SK-N-SH treated with all-trans-retinoic acid at 6 μM for 48 hours (cell line): ENCODE measurements at regions not wholly inside any gene's neighbourhood (a gene's known extent, or its start where the extent isn't known, plus 50 kb on each side); places are given as distances from the start of the nearest gene placed in this dataset.

ENCODE experiments used
- ATAC-seq: fragments of 200-7000 bp; cut with Tn5 transposase; 3 replicates; pipeline ENCODE4 v1.9.1; 2020; ENCODE audit warnings: mild to moderate bottlenecking, moderate library complexity
- ARNTL ChIP-seq: fragments of 450-650 bp; formaldehyde crosslinking; IDR thresholded peaks from 2 replicates; pipeline ENCODE4 v1.5.0; 2020; ENCODE audit warnings: low read depth, mild to moderate bottlenecking, moderate library complexity, borderline replicate concordance
- BACH2 ChIP-seq: fragments of 250-450 bp; sonication (Bioruptor Pico); IDR thresholded peaks from 2 replicates; pipeline ENCODE4 v1.9.0; 2021; ENCODE audit warnings: mild to moderate bottlenecking, borderline replicate concordance
- CSDC2 ChIP-seq: fragments of 250-450 bp; sonication (Bioruptor Pico); IDR thresholded peaks from 2 replicates; pipeline ENCODE4 v1.5.0; 2020; ENCODE audit warnings: mild to moderate bottlenecking, moderate library complexity
- ESRRG ChIP-seq: fragments of 250-450 bp; sonication (Bioruptor Pico); IDR thresholded peaks from 2 replicates; pipeline ENCODE4 v1.6.1; 2021; ENCODE audit warnings: mild to moderate bottlenecking
- ISL1 ChIP-seq: fragments of 250-450 bp; sonication (Bioruptor Pico); IDR thresholded peaks from 2 replicates; pipeline ENCODE4 v2.1.2; 2022; ENCODE audit warnings: mild to moderate bottlenecking, moderate library complexity
- RARB ChIP-seq: fragments of 250-450 bp; sonication (Bioruptor Pico); IDR thresholded peaks from 2 replicates; pipeline ENCODE4 v1.8.0; 2021; ENCODE audit warnings: mild to moderate bottlenecking, moderate library complexity
- SNAI2 ChIP-seq: fragments of 250-450 bp; sonication (Bioruptor Pico); IDR thresholded peaks from 2 replicates; pipeline ENCODE4 v1.5.0; 2020; ENCODE audit warnings: mild to moderate bottlenecking, moderate library complexity
- TCF4 ChIP-seq: fragments of 250-450 bp; sonication (Bioruptor Pico); IDR thresholded peaks from 2 replicates; pipeline ENCODE4 v1.8.0; 2021; ENCODE audit warnings: mild to moderate bottlenecking, moderate library complexity, borderline replicate concordance
- ZC3H10 ChIP-seq: fragments of 250-450 bp; sonication (Bioruptor Pico); IDR thresholded peaks from 2 replicates; pipeline ENCODE4 v1.5.1; 2021; ENCODE audit warnings: mild to moderate bottlenecking, moderate library complexity
- ZFP3 ChIP-seq: fragments of 250-450 bp; sonication (Bioruptor Pico); IDR thresholded peaks from 2 replicates; pipeline ENCODE4 v1.5.0; 2020; ENCODE audit warnings: mild to moderate bottlenecking, moderate library complexity
- ZFP30 ChIP-seq: fragments of 450-650 bp; formaldehyde crosslinking; IDR thresholded peaks from 2 replicates; pipeline ENCODE4 v1.5.0; 2022; ENCODE audit warnings: mild to moderate bottlenecking, moderate library complexity
- ZNF565 ChIP-seq: fragments of 450-650 bp; formaldehyde crosslinking; conservative IDR thresholded peaks from 2 replicates; pipeline ENCODE4 v1.5.0; 2020; ENCODE audit warnings: low read depth, mild to moderate bottlenecking, moderate library complexity
- ZNF70 ChIP-seq: fragments of 450-650 bp; formaldehyde crosslinking; IDR thresholded peaks from 2 replicates; pipeline ENCODE4 v1.5.0; 2020; ENCODE audit warnings: mild to moderate bottlenecking, moderate library complexity
- ZNF8 ChIP-seq: fragments of 450-650 bp; formaldehyde crosslinking; IDR thresholded peaks from 2 replicates; pipeline ENCODE4 v1.5.0; 2020; ENCODE audit warnings: mild to moderate bottlenecking, moderate library complexity
- TF ChIP-seq, protein P1 (sequence below): fragments of 250-450 bp; sonication (Bioruptor Pico); IDR thresholded peaks from 2 replicates; pipeline ENCODE4 v1.5.1; 2020; ENCODE audit warnings: low read depth, mild to moderate bottlenecking, moderate library complexity
- TF ChIP-seq, protein P2 (sequence below): fragments of 250-450 bp; sonication (Bioruptor Pico); IDR thresholded peaks from 2 replicates; pipeline ENCODE4 v1.8.0; 2020; ENCODE audit warnings: mild to moderate bottlenecking, moderate library complexity, borderline replicate concordance
- TF ChIP-seq, protein P3 (sequence below): fragments of 250-450 bp; sonication (Bioruptor Pico); IDR thresholded peaks from 2 replicates; pipeline ENCODE4 v1.5.0; 2020; ENCODE audit warnings: mild to moderate bottlenecking, moderate library complexity
- TF ChIP-seq, protein P4 (sequence below): fragments of 250-450 bp; sonication (Bioruptor Pico); IDR thresholded peaks from 2 replicates; pipeline ENCODE4 v1.8.0; 2021; ENCODE audit warnings: low read depth, mild to moderate bottlenecking, moderate library complexity, borderline replicate concordance

DNA sequence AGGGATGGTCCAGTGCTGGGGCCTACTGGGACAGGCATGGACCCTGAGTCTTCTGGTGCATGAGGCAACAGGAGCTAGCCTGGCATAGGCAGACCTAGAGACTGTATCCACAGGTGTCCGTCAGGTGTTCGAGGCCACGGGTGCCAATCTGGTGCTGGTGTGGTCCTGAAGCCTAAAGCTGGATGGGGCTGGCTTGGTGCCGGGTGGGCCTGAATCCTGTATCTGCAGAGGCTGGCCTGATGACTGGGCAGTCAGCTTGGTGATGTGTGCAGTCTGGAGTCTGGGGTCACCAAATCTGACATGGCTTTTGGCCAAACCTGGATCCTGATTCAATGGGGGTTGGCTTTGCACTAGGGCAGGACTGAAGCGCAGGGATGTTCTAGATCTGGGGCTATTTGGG lies 269.8 kb upstream of the GRIA3 start:
- no peak for ATAC-seq
- no peak for TF ChIP-seq ISL1 (CRISPR knock-in tag)
- TF ChIP-seq, protein P1, sequence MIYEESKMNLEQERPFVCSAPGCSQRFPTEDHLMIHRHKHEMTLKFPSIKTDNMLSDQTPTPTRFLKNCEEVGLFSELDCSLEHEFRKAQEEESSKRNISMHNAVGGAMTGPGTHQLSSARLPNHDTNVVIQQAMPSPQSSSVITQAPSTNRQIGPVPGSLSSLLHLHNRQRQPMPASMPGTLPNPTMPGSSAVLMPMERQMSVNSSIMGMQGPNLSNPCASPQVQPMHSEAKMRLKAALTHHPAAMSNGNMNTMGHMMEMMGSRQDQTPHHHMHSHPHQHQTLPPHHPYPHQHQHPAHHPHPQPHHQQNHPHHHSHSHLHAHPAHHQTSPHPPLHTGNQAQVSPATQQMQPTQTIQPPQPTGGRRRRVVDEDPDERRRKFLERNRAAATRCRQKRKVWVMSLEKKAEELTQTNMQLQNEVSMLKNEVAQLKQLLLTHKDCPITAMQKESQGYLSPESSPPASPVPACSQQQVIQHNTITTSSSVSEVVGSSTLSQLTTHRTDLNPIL (CRISPR knock-in tag) = no peak
- TF ChIP-seq ZNF8 (CRISPR knock-in tag) = no peak
- TF ChIP-seq RARB (CRISPR knock-in tag) = no peak
- TF ChIP-seq ZNF70 = no peak
- TF ChIP-seq, protein P2, sequence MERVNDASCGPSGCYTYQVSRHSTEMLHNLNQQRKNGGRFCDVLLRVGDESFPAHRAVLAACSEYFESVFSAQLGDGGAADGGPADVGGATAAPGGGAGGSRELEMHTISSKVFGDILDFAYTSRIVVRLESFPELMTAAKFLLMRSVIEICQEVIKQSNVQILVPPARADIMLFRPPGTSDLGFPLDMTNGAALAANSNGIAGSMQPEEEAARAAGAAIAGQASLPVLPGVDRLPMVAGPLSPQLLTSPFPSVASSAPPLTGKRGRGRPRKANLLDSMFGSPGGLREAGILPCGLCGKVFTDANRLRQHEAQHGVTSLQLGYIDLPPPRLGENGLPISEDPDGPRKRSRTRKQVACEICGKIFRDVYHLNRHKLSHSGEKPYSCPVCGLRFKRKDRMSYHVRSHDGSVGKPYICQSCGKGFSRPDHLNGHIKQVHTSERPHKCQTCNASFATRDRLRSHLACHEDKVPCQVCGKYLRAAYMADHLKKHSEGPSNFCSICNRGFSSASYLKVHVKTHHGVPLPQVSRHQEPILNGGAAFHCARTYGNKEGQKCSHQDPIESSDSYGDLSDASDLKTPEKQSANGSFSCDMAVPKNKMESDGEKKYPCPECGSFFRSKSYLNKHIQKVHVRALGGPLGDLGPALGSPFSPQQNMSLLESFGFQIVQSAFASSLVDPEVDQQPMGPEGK (CRISPR knock-in tag) = no peak
- no peak for TF ChIP-seq ZNF565 (CRISPR knock-in tag)
- no peak for TF ChIP-seq ZC3H10 (CRISPR knock-in tag)
- no peak for TF ChIP-seq SNAI2
- no peak for TF ChIP-seq ZFP30 (CRISPR knock-in tag)
- no peak for TF ChIP-seq ESRRG (CRISPR knock-in tag)
- TF ChIP-seq, protein P3, sequence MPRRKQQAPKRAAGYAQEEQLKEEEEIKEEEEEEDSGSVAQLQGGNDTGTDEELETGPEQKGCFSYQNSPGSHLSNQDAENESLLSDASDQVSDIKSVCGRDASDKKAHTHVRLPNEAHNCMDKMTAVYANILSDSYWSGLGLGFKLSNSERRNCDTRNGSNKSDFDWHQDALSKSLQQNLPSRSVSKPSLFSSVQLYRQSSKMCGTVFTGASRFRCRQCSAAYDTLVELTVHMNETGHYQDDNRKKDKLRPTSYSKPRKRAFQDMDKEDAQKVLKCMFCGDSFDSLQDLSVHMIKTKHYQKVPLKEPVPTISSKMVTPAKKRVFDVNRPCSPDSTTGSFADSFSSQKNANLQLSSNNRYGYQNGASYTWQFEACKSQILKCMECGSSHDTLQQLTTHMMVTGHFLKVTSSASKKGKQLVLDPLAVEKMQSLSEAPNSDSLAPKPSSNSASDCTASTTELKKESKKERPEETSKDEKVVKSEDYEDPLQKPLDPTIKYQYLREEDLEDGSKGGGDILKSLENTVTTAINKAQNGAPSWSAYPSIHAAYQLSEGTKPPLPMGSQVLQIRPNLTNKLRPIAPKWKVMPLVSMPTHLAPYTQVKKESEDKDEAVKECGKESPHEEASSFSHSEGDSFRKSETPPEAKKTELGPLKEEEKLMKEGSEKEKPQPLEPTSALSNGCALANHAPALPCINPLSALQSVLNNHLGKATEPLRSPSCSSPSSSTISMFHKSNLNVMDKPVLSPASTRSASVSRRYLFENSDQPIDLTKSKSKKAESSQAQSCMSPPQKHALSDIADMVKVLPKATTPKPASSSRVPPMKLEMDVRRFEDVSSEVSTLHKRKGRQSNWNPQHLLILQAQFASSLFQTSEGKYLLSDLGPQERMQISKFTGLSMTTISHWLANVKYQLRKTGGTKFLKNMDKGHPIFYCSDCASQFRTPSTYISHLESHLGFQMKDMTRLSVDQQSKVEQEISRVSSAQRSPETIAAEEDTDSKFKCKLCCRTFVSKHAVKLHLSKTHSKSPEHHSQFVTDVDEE (CRISPR knock-in tag) = no peak
- TF ChIP-seq CSDC2 (CRISPR knock-in tag) = no peak
- TF ChIP-seq, protein P4, sequence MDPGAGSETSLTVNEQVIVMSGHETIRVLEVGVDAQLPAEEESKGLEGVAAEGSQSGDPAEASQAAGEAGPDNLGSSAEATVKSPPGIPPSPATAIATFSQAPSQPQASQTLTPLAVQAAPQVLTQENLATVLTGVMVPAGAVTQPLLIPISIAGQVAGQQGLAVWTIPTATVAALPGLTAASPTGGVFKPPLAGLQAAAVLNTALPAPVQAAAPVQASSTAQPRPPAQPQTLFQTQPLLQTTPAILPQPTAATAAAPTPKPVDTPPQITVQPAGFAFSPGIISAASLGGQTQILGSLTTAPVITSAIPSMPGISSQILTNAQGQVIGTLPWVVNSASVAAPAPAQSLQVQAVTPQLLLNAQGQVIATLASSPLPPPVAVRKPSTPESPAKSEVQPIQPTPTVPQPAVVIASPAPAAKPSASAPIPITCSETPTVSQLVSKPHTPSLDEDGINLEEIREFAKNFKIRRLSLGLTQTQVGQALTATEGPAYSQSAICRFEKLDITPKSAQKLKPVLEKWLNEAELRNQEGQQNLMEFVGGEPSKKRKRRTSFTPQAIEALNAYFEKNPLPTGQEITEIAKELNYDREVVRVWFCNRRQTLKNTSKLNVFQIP (CRISPR knock-in tag) = no peak
- no peak for TF ChIP-seq ZFP3 (CRISPR knock-in tag)
- no peak for TF ChIP-seq TCF4 (CRISPR knock-in tag)

DNA sequence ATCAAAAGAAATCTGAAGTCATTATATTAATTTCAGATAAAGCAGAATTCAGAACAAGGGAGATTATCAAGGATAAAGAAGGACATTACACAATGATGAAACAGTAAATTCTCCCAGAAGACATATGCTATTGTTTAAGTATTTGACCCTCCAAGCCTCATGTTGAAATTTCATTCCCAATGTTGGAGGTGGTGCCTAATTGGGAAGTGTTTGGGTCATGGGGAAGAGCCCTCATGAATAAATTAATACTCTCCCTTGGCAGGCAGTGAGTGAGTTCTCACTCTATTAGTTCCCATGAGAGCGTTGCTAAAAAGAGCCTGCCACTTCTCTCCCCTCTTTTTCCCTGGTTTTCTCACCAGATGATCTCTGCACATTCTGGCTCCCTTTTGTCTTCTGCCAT lies 249.9 kb upstream of the GRIA3 start:
- no peak for ATAC-seq
- no peak for TF ChIP-seq ZNF565 (CRISPR knock-in tag)
- no peak for TF ChIP-seq SNAI2
- TF ChIP-seq, protein P4 (CRISPR knock-in tag) = no peak
- TF ChIP-seq ZNF70 = no peak
- no peak for TF ChIP-seq BACH2 (CRISPR knock-in tag)
- TF ChIP-seq, protein P2 (CRISPR knock-in tag) = no peak
- no peak for TF ChIP-seq CSDC2 (CRISPR knock-in tag)
- TF ChIP-seq, protein P1 (CRISPR knock-in tag) = no peak
- no peak for TF ChIP-seq ARNTL (CRISPR knock-in tag)
